HG03442 (cell line): ENCODE measurements at regions not wholly inside any gene's neighbourhood (a gene's known extent, or its start where the extent isn't known, plus 50 kb on each side); places are given as distances from the start of the nearest gene placed in this dataset.

Source experiments
- ATAC-seq: cut with Tn5 transposase; IDR thresholded peaks from one replicate; pipeline ENCODE4 v1.9.1; 2021; ENCODE audit warnings: mild to moderate bottlenecking, moderate library complexity; ENCODE audit not compliant: unreplicated experiment

GRCh38 chr21:14870853-14871149 is 194.0 kb downstream of the NRIP1 start:
- ATAC-seq = no peak

- ATAC-seq = peak; percentile 56
Observed at GRCh38 chr21:14869984-14870852, 194.6 kb downstream of the NRIP1 start.

- ATAC-seq = no peak
Observed at GRCh38 chr21:14866859-14867765, 197.7 kb downstream of the NRIP1 start.

GRCh38 chr21:14864211-14865021 is 200.4 kb downstream of the NRIP1 start:
- ATAC-seq = peak; percentile 79

- no peak for ATAC-seq
Observed at GRCh38 chr21:14863745-14864210, 201.0 kb downstream of the NRIP1 start.

GRCh38 chr21:14862794-14863720 is 201.7 kb downstream of the NRIP1 start:
- ATAC-seq = no peak

- no peak for ATAC-seq
Observed at GRCh38 chr21:14858311-14858710, 206.5 kb downstream of the NRIP1 start.

- ATAC-seq = no peak
Observed at GRCh38 chr21:14857529-14857928, 207.3 kb downstream of the NRIP1 start.

GRCh38 chr21:14850394-14850793 is 214.4 kb downstream of the NRIP1 start:
- ATAC-seq = no peak

GRCh38 chr21:14846621-14847020 is 218.2 kb downstream of the NRIP1 start:
- no peak for ATAC-seq

GRCh38 chr21:14844001-14844400 is 220.8 kb downstream of the NRIP1 start:
- ATAC-seq = no peak

GRCh38 chr21:14842601-14843000 is 222.2 kb downstream of the NRIP1 start:
- ATAC-seq = no peak

GRCh38 chr21:14841511-14842472 is 223.0 kb downstream of the NRIP1 start:
- ATAC-seq = no peak

- ATAC-seq = no peak
Observed at GRCh38 chr21:14838400-14838799, 226.4 kb downstream of the NRIP1 start.

GRCh38 chr21:14836950-14837349 is 227.8 kb downstream of the NRIP1 start:
- no peak for ATAC-seq

- ATAC-seq = no peak
Observed at GRCh38 chr21:14833666-14834351, 231.0 kb downstream of the NRIP1 start.

- no peak for ATAC-seq
Observed at GRCh38 chr21:14833241-14833640, 231.6 kb downstream of the NRIP1 start.

GRCh38 chr21:14830307-14830706 is 234.5 kb downstream of the NRIP1 start:
- ATAC-seq = no peak
